PC-3 (cell line): ENCODE measurements at regions not wholly inside any gene's neighbourhood (a gene's known extent, or its start where the extent isn't known, plus 50 kb on each side); places are given as distances from the start of the nearest gene placed in this dataset.

Experiments used
- ATAC-seq: fragments of 200-7000 bp; cut with Tn5 transposase; 2 replicates; pipeline ENCODE4 v1.9.1; 2020; ENCODE audit warnings: mild to moderate bottlenecking, moderate library complexity
- BruUV-seq: library from RNA; stranded (reverse); fragments of 400-500 nt; replicated peaks from 2 replicates; lab custom pipeline; 2021; lab: Mats Ljungman, UMichigan
- CTCF ChIA-PET: fragments of 300-600 bp; sonication (Branson Sonifier 250); formaldehyde crosslinking; loops from one replicate; lab custom pipeline; 2022; ENCODE audit warnings: antibody characterized with exemption; lab: Charles Lee
- POLR2A ChIA-PET: fragments of 300-600 bp; sonication (Branson Sonifier 250); formaldehyde crosslinking; loops from one replicate; lab custom pipeline; 2022; ENCODE audit warnings: antibody characterized with exemption; ENCODE audit not compliant: unreplicated experiment; lab: Charles Lee
- DNase-seq: peaks from one replicate; pipeline ENCODE4 v3.0.0-alpha.2; 2015
- H2AFZ ChIP-seq: fragments of 300-600 bp; sonication (generic); 2 replicates; pipeline ENCODE4 v1.6.0; 2016; ENCODE audit warnings: antibody characterized with exemption, low read length
- H3F3A ChIP-seq: fragments of 300-600 bp; sonication (generic); one replicate; pipeline ENCODE4 v1.6.0; 2017; ENCODE audit warnings: antibody characterized with exemption, low read length, control low read depth, mild to moderate bottlenecking; ENCODE audit not compliant: unreplicated experiment
- H3K27ac ChIP-seq: fragments of 300-600 bp; sonication (generic); 2 replicates; pipeline ENCODE4 v1.5.1; 2016; ENCODE audit warnings: mild to moderate bottlenecking, low read length
- H3K27me3 ChIP-seq: fragments of 300-600 bp; sonication (generic); 2 replicates; pipeline ENCODE4 v1.6.1; 2016; ENCODE audit warnings: low read length, mixed read lengths
- H3K36me3 ChIP-seq: fragments of 300-600 bp; sonication (generic); 2 replicates; pipeline ENCODE4 v1.6.1; 2016; ENCODE audit warnings: low read depth, mixed run types, low read length, mixed read lengths
- H3K4me1 ChIP-seq: fragments of 300-600 bp; sonication (generic); 2 replicates; pipeline ENCODE4 v1.5.1; 2016; ENCODE audit warnings: low read length; ENCODE audit not compliant: insufficient read depth
- H3K4me2 ChIP-seq: fragments of 300-600 bp; sonication (generic); 2 replicates; pipeline ENCODE4 v1.6.0; 2016; ENCODE audit warnings: low read length
- H3K4me3 ChIP-seq: fragments of 300-600 bp; sonication (generic); 2 replicates; pipeline ENCODE4 v1.5.1; 2016; ENCODE audit warnings: mild to moderate bottlenecking, low read length, mixed read lengths
- H3K79me2 ChIP-seq: fragments of 300-600 bp; sonication (generic); 2 replicates; pipeline ENCODE4 v1.6.1; 2017; ENCODE audit warnings: low read length, mixed read lengths
- H3K9ac ChIP-seq: fragments of 300-600 bp; sonication (generic); 2 replicates; pipeline ENCODE4 v1.6.0; 2016; ENCODE audit warnings: mild to moderate bottlenecking, low read length
- H3K9me2 ChIP-seq: fragments of 300-600 bp; sonication (generic); replicated peaks from 2 replicates; pipeline ENCODE4 v1.6.1; 2016; ENCODE audit warnings: mixed run types, low read length, mixed read lengths
- H3K9me3 ChIP-seq: fragments of 300-600 bp; sonication (generic); 2 replicates; pipeline ENCODE4 v1.6.1; 2016; ENCODE audit warnings: low read length, mixed read lengths
- H4K20me1 ChIP-seq: fragments of 300-600 bp; sonication (generic); 2 replicates; pipeline ENCODE4 v1.6.1; 2016; ENCODE audit warnings: low read length, mixed read lengths
- CTCF ChIP-seq: fragments of 300-600 bp; sonication (generic); conservative IDR thresholded peaks from 2 replicates; pipeline ENCODE4 v1.5.1; 2017; ENCODE audit warnings: antibody characterized with exemption, low read depth, mild to moderate bottlenecking, low read length
- EZH2 ChIP-seq: fragments of 300-600 bp; sonication (generic); IDR thresholded peaks from one replicate; pipeline ENCODE4 v1.6.1; 2017; ENCODE audit warnings: antibody characterized with exemption, mild to moderate bottlenecking, low read length; ENCODE audit not compliant: unreplicated experiment
- EZH2phosphoT487 ChIP-seq: fragments of 300-600 bp; sonication (generic); IDR thresholded peaks from 2 replicates; pipeline ENCODE4 v1.6.1; 2018; ENCODE audit warnings: mild to moderate bottlenecking, antibody characterized with exemption, low read length, borderline replicate concordance
- intact Hi-C: fragments of 100-400 bp; cut with micrococcal nuclease; formaldehyde crosslinking; loops from 2 replicates; pipeline ENCODE4 v1.9.0; 2023

DNA sequence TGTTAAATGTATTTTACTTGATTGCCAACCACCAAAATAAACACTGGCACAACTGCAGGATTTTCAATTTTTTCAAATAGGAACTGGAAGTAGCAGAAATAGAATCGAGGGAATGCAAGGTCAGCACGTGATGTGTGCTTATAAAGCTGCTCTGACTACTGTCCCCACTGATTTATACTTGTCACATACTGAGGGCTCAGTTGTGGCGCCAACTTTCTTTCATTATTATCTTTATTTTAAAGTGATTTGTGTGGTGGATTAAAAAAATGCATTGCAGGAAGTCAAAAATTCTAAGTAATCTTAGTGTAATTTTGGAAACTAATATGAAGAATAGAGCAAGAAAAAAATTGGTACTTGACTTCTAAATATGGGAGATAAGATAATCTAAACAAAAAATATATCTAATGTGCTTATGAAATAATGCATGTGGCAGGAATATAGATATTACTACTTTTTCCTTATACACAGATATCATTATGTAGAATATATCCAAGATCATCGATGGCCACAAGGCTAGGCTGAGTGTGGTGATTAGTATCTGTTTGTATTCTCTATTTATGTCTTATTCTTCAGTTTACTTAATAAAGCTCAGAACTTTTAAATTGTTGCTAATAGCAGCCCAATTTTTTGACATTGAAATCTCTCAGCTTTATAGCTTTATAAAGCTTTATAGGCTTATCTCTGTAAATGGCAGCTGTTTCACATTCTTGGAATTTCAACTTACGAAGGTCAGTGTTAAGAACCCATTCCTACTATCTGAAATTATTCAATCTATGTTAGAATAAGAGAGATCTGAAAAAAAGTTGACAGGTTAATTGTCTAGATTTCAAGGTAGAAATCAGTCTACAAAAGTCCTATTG, 404.5 kb upstream of the ADAMTS5 start:
- DNase-seq: no peak
- Histone ChIP-seq H3K9ac (no peak overlapping the region), H3K4me2 (no peak overlapping the region), H3K79me2 (no peaks in the 10 kb centered on the region), H3K9me3 (peaks cover 4% of the 10 kb centered on the region; the same call in 1 of the 2 replicates), H3K27me3 (no peaks in the 10 kb centered on the region), H3K9me2 (no peaks in the 10 kb centered on the region), H4K20me1 (no peaks in the 10 kb centered on the region), H3K4me3 (no peak overlapping the region), H2AFZ (no peak overlapping the region), H3K27ac (no peak overlapping the region), H3K36me3 (no peaks in the 10 kb centered on the region), H3F3A (no peaks in the 10 kb centered on the region), H3K4me1 (no peaks in the 10 kb centered on the region)
- no TSS peak for BruUV-seq
- TF ChIP-seq EZH2 (no peak), CTCF (no peak), EZH2phosphoT487 (no peak)
- ChIA-PET POLR2A (no interaction called here), CTCF (no interaction called here)
- no peak for ATAC-seq
- intact Hi-C loops: no loop called here

GRCh38 chr21:27369978-27370571, 403.2 kb upstream of the ADAMTS5 start:
- Histone ChIP-seq H3K79me2 (no peaks in the 10 kb centered on the region), H3K4me3 (no peak overlapping the region), H3K36me3 (no peaks in the 10 kb centered on the region), H3K9me3 (peaks cover 4% of the 10 kb centered on the region; the same call in 1 of the 2 replicates), H4K20me1 (no peaks in the 10 kb centered on the region), H3K9ac (no peak overlapping the region), H3K27me3 (no peaks in the 10 kb centered on the region), H3K4me2 (no peak overlapping the region), H3K27ac (no peak overlapping the region), H3F3A (no peaks in the 10 kb centered on the region), H3K9me2 (no peaks in the 10 kb centered on the region), H2AFZ (no peak overlapping the region), H3K4me1 (no peaks in the 10 kb centered on the region)
- CTCF ChIA-PET: no interaction called here
- POLR2A ChIA-PET: no interaction called here
- intact Hi-C loops: loop anchor here (10.0 kb wide), 1 partner anchor 965 kb away; no protein-coding TSS in a partner anchor
- no peak for ATAC-seq
- no peak for DNase-seq
- no peak for TF ChIP-seq EZH2phosphoT487
- no peak for TF ChIP-seq EZH2
- TF ChIP-seq CTCF: no peak
- BruUV-seq: no TSS peak
